Endothelial cell (in vitro differentiated cells): ENCODE measurements at regions not wholly inside any gene's neighbourhood (a gene's known extent, or its start where the extent isn't known, plus 50 kb on each side); places are given as distances from the start of the nearest gene placed in this dataset.

Experiments used
- DNase-seq: peaks from one replicate; pipeline ENCODE4 v3.0.0; 2021; ENCODE audit warnings: low spot score
- H3K27ac Mint-ChIP-seq: one replicate; pipeline ENCODE4 v1.8.0; 2021; ENCODE audit warnings: mixed read lengths, inconsistent platforms; ENCODE audit not compliant: unreplicated experiment
- H3K27me3 Mint-ChIP-seq: one replicate; pipeline ENCODE4 v1.8.0; 2021; ENCODE audit warnings: mild to moderate bottlenecking, moderate library complexity, mixed read lengths, inconsistent platforms; ENCODE audit not compliant: unreplicated experiment
- H3K36me3 Mint-ChIP-seq: one replicate; pipeline ENCODE4 v1.8.0; 2021; ENCODE audit warnings: mild to moderate bottlenecking, low read depth, mixed read lengths, inconsistent platforms; ENCODE audit not compliant: unreplicated experiment
- H3K4me1 Mint-ChIP-seq: one replicate; pipeline ENCODE4 v1.8.0; 2021; ENCODE audit warnings: mild to moderate bottlenecking, mixed read lengths, inconsistent platforms; ENCODE audit not compliant: unreplicated experiment
- H3K4me3 Mint-ChIP-seq: one replicate; pipeline ENCODE4 v1.8.0; 2021; ENCODE audit warnings: mild to moderate bottlenecking, mixed read lengths, inconsistent platforms; ENCODE audit not compliant: unreplicated experiment
- H3K9me3 Mint-ChIP-seq: one replicate; pipeline ENCODE4 v1.8.0; 2021; ENCODE audit warnings: mixed read lengths, inconsistent platforms; ENCODE audit not compliant: unreplicated experiment
- CTCF ChIP-seq: fragments of 200-600 bp; sonication (generic); IDR thresholded peaks from one replicate; pipeline ENCODE4 v1.5.0; 2021; ENCODE audit warnings: antibody characterized with exemption; ENCODE audit not compliant: unreplicated experiment

DNA sequence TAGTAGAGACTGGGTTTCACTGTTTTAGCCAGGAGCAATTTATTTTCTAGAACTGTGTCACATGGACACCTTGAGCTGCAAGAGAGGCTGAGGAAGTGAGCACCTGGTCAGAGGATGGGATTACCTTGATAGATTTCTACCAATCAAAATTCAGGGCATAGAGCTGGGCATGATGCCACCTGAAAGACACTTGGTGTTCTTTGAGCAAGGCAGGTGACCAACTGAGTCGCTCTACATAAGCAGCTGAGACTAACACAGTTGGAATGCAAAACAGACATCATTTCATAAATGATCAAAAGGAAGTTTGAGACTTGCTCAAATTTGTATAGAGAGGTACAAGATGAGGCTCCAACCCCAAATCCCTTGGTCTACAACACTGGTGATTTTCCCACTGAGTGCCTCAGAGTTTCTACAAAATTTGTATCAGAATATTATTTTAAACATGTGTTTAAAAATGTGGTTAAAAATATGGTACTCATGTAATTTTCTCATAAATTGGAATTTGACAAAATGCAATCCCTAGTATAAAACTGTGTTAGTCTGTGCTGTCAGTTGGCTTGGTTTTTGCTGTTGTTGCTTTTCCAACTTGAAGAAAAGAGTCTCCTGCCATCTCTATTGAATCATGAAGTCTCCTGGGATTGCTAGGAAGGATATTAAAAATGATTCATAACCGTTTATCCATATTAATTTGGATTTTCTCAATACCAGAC lies 156.4 kb upstream of the MDFIC start:
- no peak overlapping the region for H3K27ac Mint-ChIP-seq
- no peaks in the 10 kb centered on the region for H3K36me3 Mint-ChIP-seq
- DNase-seq = no peak
- H3K27me3 Mint-ChIP-seq = no peaks in the 10 kb centered on the region
- H3K9me3 Mint-ChIP-seq = no peaks in the 10 kb centered on the region
- no peak overlapping the region for H3K4me3 Mint-ChIP-seq
- H3K4me1 Mint-ChIP-seq = no peaks in the 10 kb centered on the region
- TF ChIP-seq CTCF = no peak

DNA sequence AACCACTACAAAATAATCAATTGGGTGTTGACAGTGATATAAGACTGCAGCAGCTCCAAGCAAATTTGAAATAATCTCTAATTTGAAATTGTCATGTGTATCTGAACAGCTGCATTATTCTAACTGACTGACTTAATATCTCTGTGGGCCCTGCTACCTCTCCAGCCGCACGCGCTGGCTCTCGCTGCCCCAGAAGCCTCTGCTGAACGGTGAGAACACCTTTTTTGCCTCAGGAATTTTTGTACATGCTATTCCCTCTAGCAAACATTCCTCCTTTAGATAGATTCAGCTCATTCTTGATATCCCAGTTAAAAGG lies 155.9 kb upstream of the MDFIC start:
- H3K27ac Mint-ChIP-seq = no peak overlapping the region
- no peak overlapping the region for H3K4me3 Mint-ChIP-seq
- H3K27me3 Mint-ChIP-seq = no peaks in the 10 kb centered on the region
- DNase-seq = no peak
- TF ChIP-seq CTCF = no peak
- H3K36me3 Mint-ChIP-seq = no peaks in the 10 kb centered on the region
- no peaks in the 10 kb centered on the region for H3K9me3 Mint-ChIP-seq
- no peaks in the 10 kb centered on the region for H3K4me1 Mint-ChIP-seq

DNA sequence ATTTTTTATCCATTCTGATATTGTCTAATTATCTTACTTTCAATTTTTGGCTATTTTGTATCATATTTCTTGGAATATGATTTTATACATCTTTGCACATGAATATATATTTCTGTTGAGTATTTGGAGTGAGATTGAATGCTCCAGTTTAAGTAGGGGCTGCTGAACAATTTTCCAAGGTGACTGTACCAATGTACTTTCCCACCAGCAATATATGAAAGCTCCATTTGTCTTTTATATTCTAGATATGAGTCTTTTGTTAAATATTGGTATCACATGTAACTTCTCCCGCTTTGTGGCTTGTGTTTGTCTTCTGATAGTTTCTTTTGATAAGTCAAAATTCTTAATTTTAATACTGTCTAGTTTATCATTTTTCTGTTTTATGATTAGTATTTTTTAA lies 144.6 kb upstream of the MDFIC start:
- no peaks in the 10 kb centered on the region for H3K9me3 Mint-ChIP-seq
- no peak overlapping the region for H3K27ac Mint-ChIP-seq
- no peaks in the 10 kb centered on the region for H3K4me1 Mint-ChIP-seq
- DNase-seq = no peak
- TF ChIP-seq CTCF = no peak
- H3K27me3 Mint-ChIP-seq = no peaks in the 10 kb centered on the region
- no peak overlapping the region for H3K4me3 Mint-ChIP-seq
- H3K36me3 Mint-ChIP-seq = no peaks in the 10 kb centered on the region

DNA sequence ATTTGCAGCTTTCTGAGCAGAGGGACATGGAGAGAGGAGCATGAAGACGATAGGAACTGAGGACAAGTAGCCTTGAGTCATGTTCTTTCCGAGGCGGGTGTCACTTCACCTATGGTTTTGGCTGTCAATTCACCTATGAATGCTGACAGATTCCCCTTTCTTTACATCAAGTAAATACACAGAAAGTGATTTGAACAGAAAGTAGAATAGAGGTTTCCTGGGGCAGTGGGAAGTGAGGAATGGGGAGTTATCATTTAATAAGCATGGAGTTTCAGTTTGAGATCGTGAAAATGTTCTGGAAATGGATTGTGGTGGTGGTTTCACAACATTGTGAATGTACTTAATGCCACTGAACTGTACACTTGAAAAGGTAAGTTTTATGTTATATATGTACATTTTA lies 138.4 kb upstream of the MDFIC start:
- no peak overlapping the region for H3K27ac Mint-ChIP-seq
- no peaks in the 10 kb centered on the region for H3K4me1 Mint-ChIP-seq
- TF ChIP-seq CTCF = no peak
- DNase-seq = no peak
- H3K27me3 Mint-ChIP-seq = peaks cover 3% of the 10 kb centered on the region
- no peaks in the 10 kb centered on the region for H3K9me3 Mint-ChIP-seq
- no peak overlapping the region for H3K4me3 Mint-ChIP-seq
- H3K36me3 Mint-ChIP-seq = no peaks in the 10 kb centered on the region

DNA sequence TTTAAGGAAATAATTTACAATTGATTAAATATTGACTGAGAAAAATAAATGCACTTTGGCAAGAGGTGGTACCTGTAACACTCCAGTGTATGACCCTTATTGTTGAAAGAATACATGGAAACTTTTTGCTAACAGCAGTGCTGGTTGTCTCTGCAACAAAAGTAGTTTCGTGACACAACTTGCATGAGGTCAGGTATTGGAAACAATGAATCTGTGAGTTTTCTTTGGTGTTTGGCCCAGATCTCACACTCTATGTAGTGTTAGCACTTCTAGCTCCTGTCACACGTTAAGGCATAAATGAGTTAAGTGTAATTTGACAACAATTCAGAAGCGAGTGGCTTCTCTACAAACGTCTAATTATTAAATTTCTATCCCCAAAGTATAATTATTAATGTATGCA lies 137.7 kb upstream of the MDFIC start:
- Mint-ChIP-seq H3K4me1 (no peaks in the 10 kb centered on the region), H3K9me3 (no peaks in the 10 kb centered on the region), H3K27me3 (peaks cover 3% of the 10 kb centered on the region), H3K4me3 (no peak overlapping the region), H3K27ac (no peak overlapping the region), H3K36me3 (no peaks in the 10 kb centered on the region)
- no peak for TF ChIP-seq CTCF
- no peak for DNase-seq
